ENCODE measurements at regions not wholly inside any gene's neighbourhood (a gene's known extent, or its start where the extent isn't known, plus 50 kb on each side); places are given as distances from the start of the nearest gene placed in this dataset.

- peaks cover 4% of the 10 kb centered on the region; the same call in 1 of the 2 replicates for H3K9me3 Mint-ChIP-seq
- DNase-seq (ENCODE audit: low spot score) (no peak), ATAC-seq (no peak)
- TF ChIP-seq MLX (CRISPR knock-in tag; IDR thresholded peaks at IDR 0.05) (no peak), SMAD3 (CRISPR knock-in tag; IDR thresholded peaks at IDR 0.05; ENCODE audit: borderline replicate concordance) (no peak), EMX1 (CRISPR knock-in tag; IDR thresholded peaks at IDR 0.05) (no peak)
- TF ChIP-seq, protein P1, sequence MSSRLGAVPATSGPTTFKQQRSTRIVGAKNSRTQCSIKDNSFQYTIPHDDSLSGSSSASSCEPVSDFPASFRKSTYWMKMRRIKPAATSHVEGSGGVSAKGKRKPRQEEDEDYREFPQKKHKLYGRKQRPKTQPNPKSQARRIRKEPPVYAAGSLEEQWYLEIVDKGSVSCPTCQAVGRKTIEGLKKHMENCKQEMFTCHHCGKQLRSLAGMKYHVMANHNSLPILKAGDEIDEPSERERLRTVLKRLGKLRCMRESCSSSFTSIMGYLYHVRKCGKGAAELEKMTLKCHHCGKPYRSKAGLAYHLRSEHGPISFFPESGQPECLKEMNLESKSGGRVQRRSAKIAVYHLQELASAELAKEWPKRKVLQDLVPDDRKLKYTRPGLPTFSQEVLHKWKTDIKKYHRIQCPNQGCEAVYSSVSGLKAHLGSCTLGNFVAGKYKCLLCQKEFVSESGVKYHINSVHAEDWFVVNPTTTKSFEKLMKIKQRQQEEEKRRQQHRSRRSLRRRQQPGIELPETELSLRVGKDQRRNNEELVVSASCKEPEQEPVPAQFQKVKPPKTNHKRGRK (CRISPR knock-in tag; IDR thresholded peaks at IDR 0.05; ENCODE audit: borderline replicate concordance), result no peak
- H3K27ac Mint-ChIP-seq, result no peak overlapping the region
- H3K4me3 Mint-ChIP-seq, result no peak overlapping the region
- CTCF ChIA-PET, result no interaction called here
- POLR2A ChIA-PET, result no interaction called here
- H3K27me3 Mint-ChIP-seq (ENCODE audit: low read depth), result no peaks in the 10 kb centered on the region
- H3K4me1 Mint-ChIP-seq, result no peaks in the 10 kb centered on the region
- no peaks in the 10 kb centered on the region for H3K36me3 Mint-ChIP-seq
Measured at GRCh38 chr2:37554155-37554510, 117.3 kb downstream of the CDC42EP3 start.

- Mint-ChIP-seq H3K4me1 (no peaks in the 10 kb centered on the region), H3K27ac (no peak overlapping the region), H3K27me3 (ENCODE audit: low read depth) (no peaks in the 10 kb centered on the region), H3K9me3 (peaks cover 4% of the 10 kb centered on the region; the same call in 1 of the 2 replicates), H3K4me3 (no peak overlapping the region), H3K36me3 (no peaks in the 10 kb centered on the region)
- DNase-seq (ENCODE audit: low spot score) (no peak), ATAC-seq (no peak)
- ChIA-PET CTCF (interaction anchor here (0.6 kb wide), 1 partner anchor 141 kb away, joined by 4 read pairs; no protein-coding TSS in a partner anchor), POLR2A (no interaction called here)
- TF ChIP-seq ZNF423 (CRISPR knock-in tag; IDR thresholded peaks at IDR 0.05) (no peak), NR1H2 (CRISPR knock-in tag; IDR thresholded peaks at IDR 0.05) (no peak), FOXP1 (CRISPR knock-in tag; IDR thresholded peaks at IDR 0.05; ENCODE audit: borderline replicate concordance) (no peak), TP53 (CRISPR knock-in tag; IDR thresholded peaks at IDR 0.05) (no peak), IRF2 (CRISPR knock-in tag; IDR thresholded peaks at IDR 0.05; ENCODE audit: borderline replicate concordance, low read depth) (no peak), MLX (CRISPR knock-in tag; IDR thresholded peaks at IDR 0.05) (no peak), CREB1 (CRISPR knock-in tag; IDR thresholded peaks at IDR 0.05) (no peak)
- TF ChIP-seq, protein P2, sequence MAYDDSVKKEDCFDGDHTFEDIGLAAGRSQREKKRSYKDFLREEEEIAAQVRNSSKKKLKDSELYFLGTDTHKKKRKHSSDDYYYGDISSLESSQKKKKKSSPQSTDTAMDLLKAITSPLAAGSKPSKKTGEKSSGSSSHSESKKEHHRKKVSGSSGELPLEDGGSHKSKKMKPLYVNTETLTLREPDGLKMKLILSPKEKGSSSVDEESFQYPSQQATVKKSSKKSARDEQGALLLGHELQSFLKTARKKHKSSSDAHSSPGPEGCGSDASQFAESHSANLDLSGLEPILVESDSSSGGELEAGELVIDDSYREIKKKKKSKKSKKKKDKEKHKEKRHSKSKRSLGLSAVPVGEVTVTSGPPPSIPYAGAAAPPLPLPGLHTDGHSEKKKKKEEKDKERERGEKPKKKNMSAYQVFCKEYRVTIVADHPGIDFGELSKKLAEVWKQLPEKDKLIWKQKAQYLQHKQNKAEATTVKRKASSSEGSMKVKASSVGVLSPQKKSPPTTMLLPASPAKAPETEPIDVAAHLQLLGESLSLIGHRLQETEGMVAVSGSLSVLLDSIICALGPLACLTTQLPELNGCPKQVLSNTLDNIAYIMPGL (CRISPR knock-in tag; IDR thresholded peaks at IDR 0.05), result no peak
- TF ChIP-seq, protein P3, sequence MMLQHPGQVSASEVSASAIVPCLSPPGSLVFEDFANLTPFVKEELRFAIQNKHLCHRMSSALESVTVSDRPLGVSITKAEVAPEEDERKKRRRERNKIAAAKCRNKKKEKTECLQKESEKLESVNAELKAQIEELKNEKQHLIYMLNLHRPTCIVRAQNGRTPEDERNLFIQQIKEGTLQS (CRISPR knock-in tag; conservative IDR thresholded peaks at IDR 0.05), result no peak
Measured at GRCh38 chr2:37554687-37555086, 116.8 kb downstream of the CDC42EP3 start.

DNA sequence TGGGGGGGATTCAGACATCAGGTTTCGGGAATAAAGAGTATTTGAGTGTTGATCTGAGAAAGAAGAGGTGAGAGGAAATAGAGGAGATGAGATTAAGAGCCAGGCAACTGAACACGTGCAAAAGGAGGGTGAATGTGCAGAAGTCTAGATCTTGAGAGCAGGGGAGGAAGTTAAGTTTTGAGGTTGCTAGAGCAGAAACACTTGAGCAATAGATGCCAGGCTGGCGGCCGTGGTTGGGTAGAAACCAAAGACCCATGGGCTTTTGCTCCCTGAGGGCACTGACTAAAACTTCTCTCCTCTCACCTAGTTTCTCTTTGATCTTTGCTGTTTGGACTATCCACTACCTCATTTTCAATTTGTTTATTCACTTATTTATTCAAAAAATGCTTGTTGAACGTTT is 116.0 kb downstream of the CDC42EP3 start:
- H3K27ac Mint-ChIP-seq, result no peak overlapping the region
- ChIA-PET CTCF (no interaction called here), POLR2A (no interaction called here)
- no peak for ATAC-seq
- H3K27me3 Mint-ChIP-seq (ENCODE audit: low read depth), result no peaks in the 10 kb centered on the region
- peaks cover 4% of the 10 kb centered on the region; the same call in 1 of the 2 replicates for H3K9me3 Mint-ChIP-seq
- DNase-seq (ENCODE audit: low spot score), result no peak
- H3K4me3 Mint-ChIP-seq, result no peak overlapping the region
- no peaks in the 10 kb centered on the region for H3K4me1 Mint-ChIP-seq
- H3K36me3 Mint-ChIP-seq, result no peaks in the 10 kb centered on the region
- TF ChIP-seq JAZF1 (CRISPR knock-in tag; IDR thresholded peaks at IDR 0.05), result no peak
- TF ChIP-seq TEAD4 (CRISPR knock-in tag; IDR thresholded peaks at IDR 0.05), result no peak
- no peak for TF ChIP-seq AFF4 (CRISPR knock-in tag; IDR thresholded peaks at IDR 0.05; ENCODE audit: borderline replicate concordance)
- no peak for TF ChIP-seq CREM (CRISPR knock-in tag; IDR thresholded peaks at IDR 0.05)
- TF ChIP-seq USF1 (CRISPR knock-in tag; IDR thresholded peaks at IDR 0.05), result no peak
- no peak for TF ChIP-seq OVOL2 (CRISPR knock-in tag; IDR thresholded peaks at IDR 0.05; ENCODE audit: borderline replicate concordance)
- TF ChIP-seq, protein P4, sequence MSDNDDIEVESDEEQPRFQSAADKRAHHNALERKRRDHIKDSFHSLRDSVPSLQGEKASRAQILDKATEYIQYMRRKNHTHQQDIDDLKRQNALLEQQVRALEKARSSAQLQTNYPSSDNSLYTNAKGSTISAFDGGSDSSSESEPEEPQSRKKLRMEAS (CRISPR knock-in tag; IDR thresholded peaks at IDR 0.05), result no peak
- TF ChIP-seq, protein P3 (CRISPR knock-in tag; conservative IDR thresholded peaks at IDR 0.05), result no peak
- TF ChIP-seq, protein P2 (CRISPR knock-in tag; IDR thresholded peaks at IDR 0.05), result no peak
- no peak for TF ChIP-seq NR3C1 (CRISPR knock-in tag; conservative IDR thresholded peaks at IDR 0.05; ENCODE audit: low read depth)

All from WTC11 (cell line).